PC-9 (cell line): ENCODE measurements at regions not wholly inside any gene's neighbourhood (a gene's known extent, or its start where the extent isn't known, plus 50 kb on each side); places are given as distances from the start of the nearest gene placed in this dataset.

Experiments
- CTCF ChIP-seq: fragments of 200-600 bp; sonication (generic); conservative IDR thresholded peaks from 2 replicates; pipeline ENCODE4 v1.6.1; 2017; ENCODE audit warnings: mixed run types, antibody characterized with exemption, mild to moderate bottlenecking, moderate library complexity
- EZH2 ChIP-seq: fragments of 200-600 bp; sonication (generic); IDR thresholded peaks from 2 replicates; pipeline ENCODE4 v1.8.0; 2017; ENCODE audit warnings: antibody characterized with exemption, low read depth

DNA sequence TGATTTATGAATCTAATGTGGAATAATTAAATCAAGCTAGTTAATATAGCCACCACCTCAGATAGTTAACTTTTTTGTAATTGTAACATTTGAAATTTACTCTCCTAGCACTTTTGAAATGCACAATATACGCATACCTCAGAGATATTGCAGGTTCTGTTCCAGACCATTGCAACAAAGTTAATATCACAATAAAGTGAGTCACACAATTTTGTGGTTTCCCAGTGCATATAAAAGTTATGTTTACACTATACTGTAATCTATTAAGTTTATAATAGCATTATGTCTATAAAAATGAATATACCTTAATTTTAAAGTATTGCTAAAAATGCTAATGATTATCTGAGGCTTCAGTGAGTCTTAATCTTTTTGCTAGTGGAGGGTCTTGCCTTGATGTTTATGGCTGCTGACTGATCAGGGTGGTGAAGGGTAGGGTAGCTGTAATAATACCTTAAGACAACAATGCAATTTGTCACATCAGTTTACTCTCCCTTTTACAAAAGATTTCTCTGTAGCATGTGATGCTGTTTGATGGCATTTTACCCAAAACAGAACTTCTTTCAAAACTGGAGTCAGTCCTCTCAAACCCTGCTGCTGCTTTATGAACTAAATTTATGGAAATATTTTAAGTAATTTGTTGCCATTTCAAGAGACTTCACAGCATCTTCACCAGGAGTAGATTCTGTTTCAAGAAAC is 235.1 kb upstream of the ADAMTSL1 start:
- TF ChIP-seq CTCF (no peak), EZH2 (no peak)
